Esophagus muscularis mucosa (tissue), 4 donors: ENCODE measurements at regions not wholly inside any gene's neighbourhood (a gene's known extent, or its start where the extent isn't known, plus 50 kb on each side); places are given as distances from the start of the nearest gene placed in this dataset.

Experiments used
- DNase-seq: peaks from one replicate; pipeline ENCODE4 v3.0.0-alpha.2; 2017; ENCODE audit errors: extremely low spot score
- H3K27ac ChIP-seq, 4 donors: fragments of 200-600 bp; sonication (generic); replicated peaks in 1 of 4; 1 replicate in 3 of 4; 2 replicates in 1 of 4; pipeline ENCODE4 v1.5.1; 2016 to 2019; ENCODE audit warnings: mild to moderate bottlenecking in 1 of 4
- H3K27me3 ChIP-seq, 4 donors: fragments of 200-600 bp; sonication (generic); one replicate each; pipeline versions ENCODE4 v1.5.1 to v1.6.0; 2016 to 2019
- H3K36me3 ChIP-seq, 4 donors: fragments of 200-600 bp; sonication (generic); one replicate each; pipeline ENCODE4 v1.5.1; 2016 to 2019
- H3K4me1 ChIP-seq, 4 donors: fragments of 200-600 bp; sonication (generic); one replicate each; pipeline ENCODE4 v1.5.1; 2016 to 2019
- H3K4me3 ChIP-seq, 4 donors: fragments of 200-600 bp; sonication (generic); 1 replicate in 2 of 4; 2 replicates in 2 of 4; pipeline ENCODE4 v1.5.1; 2016 to 2019; ENCODE audit warnings: mild to moderate bottlenecking in 4 of 4, moderate library complexity in 1 of 4
- H3K9me3 ChIP-seq, 4 donors: fragments of 200-600 bp; sonication (generic); 1 replicate in 3 of 4; 2 replicates in 1 of 4; pipeline ENCODE4 v1.5.1; 2016 to 2019
- EP300 ChIP-seq: sonication (generic); formaldehyde crosslinking; IDR thresholded peaks from one replicate; pipeline ENCODE4 v1.6.1; 2017; ENCODE audit warnings: antibody characterized with exemption
- POLR2A ChIP-seq: fragments of 450-650 bp; IDR thresholded peaks from one replicate; pipeline ENCODE4 v1.6.1; 2017; ENCODE audit warnings: antibody characterized with exemption, moderate library complexity, mild to moderate bottlenecking, low read depth
- POLR2AphosphoS5 ChIP-seq, 2 donors: sonication (generic); formaldehyde crosslinking; IDR thresholded peaks; one replicate each; pipeline ENCODE4 v1.6.1; 2017; ENCODE audit warnings: antibody characterized with exemption in 2 of 2
- WGBS: methylation state at CpG from one replicate; pipeline ENCODE4 v1.1.5; 2018; 5-methylcytosine and 5-hydroxymethylcytosine counted together
- intact Hi-C: fragments of 100-400 bp; cut with DNase I; formaldehyde crosslinking; loops from one replicate; pipeline ENCODE4 v1.15.1; 2023
- TF ChIP-seq, protein P1 (sequence below), 3 experiments: fragments of 200-600 bp in 2 of 3; fragments of 450-650 bp in 1 of 3; sonication (generic) in 2 of 3; IDR thresholded peaks; one replicate each; pipeline ENCODE4 v1.5.1; 2017 to 2019; ENCODE audit warnings: antibody characterized with exemption in 3 of 3, mild to moderate bottlenecking in 2 of 3, moderate library complexity in 1 of 3

DNA sequence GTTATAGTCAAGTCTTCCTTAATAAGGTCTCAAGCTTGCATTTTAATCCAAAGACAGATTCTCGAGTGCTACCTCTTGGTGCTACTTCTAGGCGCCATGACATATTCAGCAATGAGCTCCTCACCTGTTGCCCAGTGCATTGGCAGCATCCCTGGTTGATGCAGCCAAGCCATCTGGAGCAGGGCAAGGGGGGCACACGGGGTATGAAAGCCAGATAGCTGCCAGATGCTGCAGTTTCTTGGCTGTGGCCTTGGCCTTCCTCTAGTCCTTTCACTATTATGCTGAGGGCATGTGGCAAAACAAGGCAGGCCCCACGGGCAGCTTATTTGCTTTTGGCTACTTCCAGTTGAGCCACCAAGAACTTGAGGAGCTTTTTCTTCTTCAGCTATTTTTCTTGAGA, 168.6 kb upstream of the PGRMC2 start:
- no peak for DNase-seq
- no peaks in the 10 kb centered on the region for H3K27me3 ChIP-seq
- no peak overlapping the region for H3K4me3 ChIP-seq
- no peak overlapping the region for H3K27ac ChIP-seq
- no peaks in the 10 kb centered on the region for H3K9me3 ChIP-seq
- intact Hi-C loops, result loop anchor here (5.0 to 10.0 kb wide), 2 partner anchors 96 to 171 kb away; partner anchors contain the start of gene PGRMC2
- no peak for TF ChIP-seq EP300
- TF ChIP-seq, protein P1, sequence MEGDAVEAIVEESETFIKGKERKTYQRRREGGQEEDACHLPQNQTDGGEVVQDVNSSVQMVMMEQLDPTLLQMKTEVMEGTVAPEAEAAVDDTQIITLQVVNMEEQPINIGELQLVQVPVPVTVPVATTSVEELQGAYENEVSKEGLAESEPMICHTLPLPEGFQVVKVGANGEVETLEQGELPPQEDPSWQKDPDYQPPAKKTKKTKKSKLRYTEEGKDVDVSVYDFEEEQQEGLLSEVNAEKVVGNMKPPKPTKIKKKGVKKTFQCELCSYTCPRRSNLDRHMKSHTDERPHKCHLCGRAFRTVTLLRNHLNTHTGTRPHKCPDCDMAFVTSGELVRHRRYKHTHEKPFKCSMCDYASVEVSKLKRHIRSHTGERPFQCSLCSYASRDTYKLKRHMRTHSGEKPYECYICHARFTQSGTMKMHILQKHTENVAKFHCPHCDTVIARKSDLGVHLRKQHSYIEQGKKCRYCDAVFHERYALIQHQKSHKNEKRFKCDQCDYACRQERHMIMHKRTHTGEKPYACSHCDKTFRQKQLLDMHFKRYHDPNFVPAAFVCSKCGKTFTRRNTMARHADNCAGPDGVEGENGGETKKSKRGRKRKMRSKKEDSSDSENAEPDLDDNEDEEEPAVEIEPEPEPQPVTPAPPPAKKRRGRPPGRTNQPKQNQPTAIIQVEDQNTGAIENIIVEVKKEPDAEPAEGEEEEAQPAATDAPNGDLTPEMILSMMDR (IDR thresholded peaks at IDR 0.05), result no peak
- no peak for TF ChIP-seq POLR2AphosphoS5 (IDR thresholded peaks at IDR 0.05)
- no peak for TF ChIP-seq POLR2A
- peaks cover 11 to 25% (median 18%) of the 10 kb centered on the region in 4 donors for H3K4me1 ChIP-seq
- no peaks in the 10 kb centered on the region for H3K36me3 ChIP-seq
- 64% methylated on average over 4 of the region's 4 CpGs for WGBS

DNA sequence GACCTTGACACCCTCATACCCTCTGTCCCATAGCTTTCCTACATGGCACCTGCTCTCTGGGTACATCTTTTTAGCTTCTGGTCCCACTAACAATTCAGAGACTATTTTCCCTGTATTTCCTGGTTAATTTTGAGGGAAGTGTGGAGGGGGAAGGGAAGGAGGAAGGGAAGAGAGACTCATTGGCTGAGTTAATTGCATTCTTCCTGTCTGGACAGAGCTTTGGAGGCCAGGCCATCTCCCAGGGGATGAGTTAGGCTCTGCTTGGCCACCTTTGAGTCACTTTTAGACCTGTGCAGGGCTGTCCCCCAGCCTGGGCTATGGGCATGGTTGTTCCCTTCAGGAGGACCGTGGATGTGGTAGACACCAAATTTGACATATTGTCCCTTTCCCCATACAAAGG, 167.9 kb upstream of the PGRMC2 start:
- WGBS, result 67% methylated on average over 1 of the region's 1 CpG

DNA sequence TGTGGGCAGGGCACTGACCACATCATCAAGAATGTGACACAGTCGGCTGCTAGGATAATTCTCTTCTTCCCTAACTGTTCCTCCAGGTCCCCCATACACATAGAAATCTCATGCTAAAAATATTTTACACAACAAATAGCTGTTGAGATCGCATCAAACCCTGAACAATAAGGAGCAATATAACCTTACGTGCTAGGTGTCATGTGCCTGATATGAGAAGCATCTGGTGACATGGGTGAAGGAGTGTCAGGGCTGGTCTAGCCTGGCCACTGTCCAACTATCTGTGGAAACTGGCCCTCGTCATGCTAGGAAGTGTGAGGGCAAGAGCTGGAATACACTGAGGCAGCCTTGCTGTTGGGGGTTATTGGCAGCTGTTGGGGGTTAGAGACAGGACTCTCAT, 167.3 kb upstream of the PGRMC2 start:
- intact Hi-C loops, result loop anchor here (2.0 to 10.0 kb wide), 4 partner anchors 97 to 354 kb away; partner anchors contain the start of genes JADE1 and PGRMC2
- Histone ChIP-seq H3K4me1 (peaks cover 11 to 25% (median 18%) of the 10 kb centered on the region in 4 donors), H3K4me3 (no peak overlapping the region), H3K27ac (peak overlapping the region in 2 of 4 donors; percentile 13 to 28), H3K27me3 (no peaks in the 10 kb centered on the region), H3K9me3 (no peaks in the 10 kb centered on the region), H3K36me3 (no peaks in the 10 kb centered on the region)
- TF ChIP-seq POLR2AphosphoS5 (IDR thresholded peaks at IDR 0.05) (no peak), EP300 (no peak), POLR2A (no peak)
- TF ChIP-seq, protein P1 (IDR thresholded peaks at IDR 0.05), result no peak
- DNase-seq, result no peak
- WGBS, result 79% methylated on average over 4 of the region's 4 CpGs

More for the DNA sequence above, 167.9 kb upstream of the PGRMC2 start:
- Histone ChIP-seq H3K27ac (no peak overlapping the region), H3K36me3 (no peaks in the 10 kb centered on the region), H3K27me3 (no peaks in the 10 kb centered on the region), H3K4me1 (peaks cover 11 to 25% (median 18%) of the 10 kb centered on the region in 4 donors), H3K4me3 (no peak overlapping the region), H3K9me3 (no peaks in the 10 kb centered on the region)
- no peak for DNase-seq
- intact Hi-C loops, result loop anchor here (2.0 to 10.0 kb wide), 3 partner anchors 97 to 353 kb away; partner anchors contain the start of genes JADE1 and PGRMC2
- TF ChIP-seq POLR2A (no peak), EP300 (no peak)
- TF ChIP-seq, protein P1 (IDR thresholded peaks at IDR 0.05), result no peak

DNA sequence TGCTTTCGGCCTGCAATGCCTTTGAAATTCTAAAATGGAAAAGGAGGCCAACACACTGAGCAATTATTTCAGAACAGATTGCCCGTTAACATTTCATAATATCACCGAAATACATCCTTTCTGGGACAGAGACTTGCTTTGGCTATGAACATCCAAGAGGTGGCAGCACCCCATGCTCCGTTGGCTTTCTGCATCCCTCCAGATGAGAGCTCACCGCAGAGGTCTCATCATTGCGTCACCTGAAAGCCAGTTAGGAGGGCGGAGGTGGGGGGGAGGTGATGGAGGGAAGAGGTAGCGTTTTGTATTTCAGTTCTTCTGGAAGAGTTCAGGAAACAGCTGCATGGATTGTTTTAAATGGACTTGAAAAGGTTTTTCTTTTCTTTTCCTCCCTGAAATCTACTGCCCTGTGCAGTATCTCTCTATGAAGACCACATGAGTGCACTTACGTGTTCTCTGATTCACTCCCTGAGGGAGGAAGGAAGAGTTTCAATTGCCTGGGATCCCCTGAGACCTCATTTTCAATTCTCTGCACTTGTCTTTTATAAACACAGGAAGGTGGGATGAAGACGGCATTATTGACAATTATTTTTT, 166.8 kb upstream of the PGRMC2 start:
- Histone ChIP-seq H3K9me3 (no peaks in the 10 kb centered on the region), H3K36me3 (no peaks in the 10 kb centered on the region), H3K27me3 (no peaks in the 10 kb centered on the region), H3K4me3 (no peak overlapping the region), H3K27ac (peak overlapping the region in 2 of 4 donors; percentile 13 to 28), H3K4me1 (peaks cover 11 to 25% (median 18%) of the 10 kb centered on the region in 4 donors)
- 9% methylated on average over 10 of the region's 10 CpGs for WGBS
- peak; percentile 94 for DNase-seq
- intact Hi-C loops, result loop anchor here (2.0 to 10.0 kb wide), 3 partner anchors 170 to 354 kb away; partner anchors contain the start of genes JADE1 and PGRMC2
- TF ChIP-seq POLR2AphosphoS5 (IDR thresholded peaks at IDR 0.05) (peak; percentile 74 to 78), EP300 (no peak), POLR2A (no peak)
- TF ChIP-seq, protein P1 (IDR thresholded peaks at IDR 0.05), result peak; percentile 77 to 83 (median 82)
